NCI-H1694 treated with DMSO at 0.1 percent for 48 hours (cell line): ENCODE measurements at regions not wholly inside any gene's neighbourhood (a gene's known extent, or its start where the extent isn't known, plus 50 kb on each side); places are given as distances from the start of the nearest gene placed in this dataset.
"Not testable (repeated sequence)": the region's sequence is repeated elsewhere in the genome, so short reads cannot be mapped to it uniquely, and the experiment has no call there.

Experiments used
- DNase-seq: peaks from one replicate; lab custom pipeline; 2025; lab: John Stamatoyannopoulos, UW

- no peak for DNase-seq
These were observed 133.4 kb downstream of the RHOU start for GRCh38 chr1:228868731-228869024.

GRCh38 chr1:228869312-228869824 is 134.1 kb downstream of the RHOU start:
- no peak for DNase-seq

GRCh38 chr1:228870041-228870713 is 134.9 kb downstream of the RHOU start:
- no peak for DNase-seq

- DNase-seq = no peak
These were observed 136.2 kb downstream of the RHOU start for GRCh38 chr1:228871314-228872061.

GRCh38 chr1:228872080-228872479 is 136.8 kb downstream of the RHOU start:
- DNase-seq = no peak

- DNase-seq = no peak
These were observed 138.4 kb downstream of the RHOU start for GRCh38 chr1:228873709-228874108.

GRCh38 chr1:228875741-228876140 is 140.5 kb downstream of the RHOU start:
- DNase-seq = no peak

GRCh38 chr1:228876187-228876586 is 140.9 kb downstream of the RHOU start:
- DNase-seq = no peak

GRCh38 chr1:228879164-228879563 is 143.9 kb downstream of the RHOU start:
- DNase-seq = no peak

GRCh38 chr1:228882041-228882770 is 146.9 kb downstream of the RHOU start:
- no peak for DNase-seq

- no peak for DNase-seq
These were observed 147.6 kb downstream of the RHOU start for GRCh38 chr1:228882771-228883450.

GRCh38 chr1:228883535-228883934 is 148.3 kb downstream of the RHOU start:
- DNase-seq = no peak

- no peak for DNase-seq
These were observed 148.9 kb downstream of the RHOU start for GRCh38 chr1:228884196-228884595.

GRCh38 chr1:228884615-228885566 is 149.6 kb downstream of the RHOU start:
- no peak for DNase-seq

- DNase-seq = no peak
These were observed 150.6 kb downstream of the RHOU start for GRCh38 chr1:228885845-228886244.

GRCh38 chr1:228887101-228887500 is 151.8 kb downstream of the RHOU start:
- DNase-seq = no peak

- no peak for DNase-seq
These were observed 152.7 kb downstream of the RHOU start for GRCh38 chr1:228887960-228888359.

- DNase-seq = no peak
These were observed 154.0 kb downstream of the RHOU start for GRCh38 chr1:228889289-228889688.

- no peak for DNase-seq
These were observed 156.2 kb downstream of the RHOU start for GRCh38 chr1:228891272-228892034.

GRCh38 chr1:228892200-228892599 is 156.9 kb downstream of the RHOU start:
- not testable (repeated sequence) for DNase-seq
